DND-41 (cell line): ENCODE measurements at regions not wholly inside any gene's neighbourhood (a gene's known extent, or its start where the extent isn't known, plus 50 kb on each side); places are given as distances from the start of the nearest gene placed in this dataset.

ENCODE experiments used
- CTCF ChIP-seq: IDR thresholded peaks from 2 replicates; pipeline ENCODE4 v1.5.1; 2012; ENCODE audit warnings: borderline replicate concordance, low read length, moderate library complexity, mild to moderate bottlenecking; ENCODE audit not compliant: poor library complexity, severe bottlenecking; ENCODE audit errors: extremely low read depth
- EZH2 ChIP-seq: IDR thresholded peaks from 3 replicates; pipeline ENCODE4 v1.6.1; 2012; ENCODE audit warnings: borderline replicate concordance, low read depth, mild to moderate bottlenecking, moderate library complexity, low read length, inconsistent platforms; ENCODE audit not compliant: severe bottlenecking

- no peak for TF ChIP-seq CTCF
- TF ChIP-seq EZH2 = no peak
Observed at GRCh38 chr5:10106806-10107205, 142.9 kb downstream of the ATPSCKMT start.
